Astrocyte (in vitro differentiated cells and primary cell): ENCODE measurements at regions not wholly inside any gene's neighbourhood (a gene's known extent, or its start where the extent isn't known, plus 50 kb on each side); places are given as distances from the start of the nearest gene placed in this dataset.

Experiments used
- EZH2 ChIP-seq: IDR thresholded peaks from 2 replicates; pipeline ENCODE4 v1.6.1; 2012; ENCODE audit warnings: mild to moderate bottlenecking, low read length, inconsistent platforms; ENCODE audit not compliant: insufficient read depth
- TF ChIP-seq, protein P1 (sequence below): IDR thresholded peaks from 2 replicates; pipeline ENCODE4 v1.5.1; 2011; ENCODE audit warnings: low read depth, mild to moderate bottlenecking, inconsistent platforms, low read length, moderate library complexity; ENCODE audit not compliant: insufficient read depth

DNA sequence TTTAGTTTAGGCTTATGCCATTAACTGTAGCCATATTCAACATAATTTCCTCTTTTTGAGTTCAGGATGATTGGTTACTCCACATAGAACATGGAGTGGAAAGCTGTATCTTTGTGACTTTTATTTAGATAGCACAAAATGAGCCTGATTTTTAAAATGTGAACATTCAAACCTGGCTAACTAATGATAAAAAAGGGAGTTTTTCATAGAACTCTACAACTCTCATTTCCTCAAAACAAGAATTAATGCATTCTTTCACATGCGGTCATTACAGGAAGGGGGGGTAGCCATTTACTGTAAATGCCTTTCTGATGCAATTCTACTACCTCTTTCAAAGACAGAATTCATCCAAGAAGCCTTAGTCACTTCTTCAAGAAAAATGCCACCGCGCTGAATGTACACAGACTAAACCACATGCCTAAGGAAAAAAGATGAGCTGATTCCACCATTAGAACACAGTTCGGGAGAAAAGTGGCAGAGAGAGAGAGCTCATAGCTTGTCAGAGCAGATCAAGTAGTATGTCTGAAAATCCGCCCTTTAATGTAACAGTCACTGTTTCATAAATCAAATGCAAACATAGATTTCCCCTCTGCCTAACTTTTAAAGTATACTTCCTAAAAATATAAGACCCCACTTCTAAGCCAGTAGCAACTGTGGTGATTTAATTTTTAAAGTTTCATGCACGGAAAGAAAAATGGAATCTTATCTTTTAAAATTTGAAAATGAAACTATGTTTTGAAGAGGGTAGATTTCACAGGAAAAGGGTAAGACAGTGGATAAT is 226.4 kb upstream of the KLF14 start:
- TF ChIP-seq, protein P1, sequence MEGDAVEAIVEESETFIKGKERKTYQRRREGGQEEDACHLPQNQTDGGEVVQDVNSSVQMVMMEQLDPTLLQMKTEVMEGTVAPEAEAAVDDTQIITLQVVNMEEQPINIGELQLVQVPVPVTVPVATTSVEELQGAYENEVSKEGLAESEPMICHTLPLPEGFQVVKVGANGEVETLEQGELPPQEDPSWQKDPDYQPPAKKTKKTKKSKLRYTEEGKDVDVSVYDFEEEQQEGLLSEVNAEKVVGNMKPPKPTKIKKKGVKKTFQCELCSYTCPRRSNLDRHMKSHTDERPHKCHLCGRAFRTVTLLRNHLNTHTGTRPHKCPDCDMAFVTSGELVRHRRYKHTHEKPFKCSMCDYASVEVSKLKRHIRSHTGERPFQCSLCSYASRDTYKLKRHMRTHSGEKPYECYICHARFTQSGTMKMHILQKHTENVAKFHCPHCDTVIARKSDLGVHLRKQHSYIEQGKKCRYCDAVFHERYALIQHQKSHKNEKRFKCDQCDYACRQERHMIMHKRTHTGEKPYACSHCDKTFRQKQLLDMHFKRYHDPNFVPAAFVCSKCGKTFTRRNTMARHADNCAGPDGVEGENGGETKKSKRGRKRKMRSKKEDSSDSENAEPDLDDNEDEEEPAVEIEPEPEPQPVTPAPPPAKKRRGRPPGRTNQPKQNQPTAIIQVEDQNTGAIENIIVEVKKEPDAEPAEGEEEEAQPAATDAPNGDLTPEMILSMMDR, result no peak
- TF ChIP-seq EZH2, result no peak
